ENCODE measurements at regions not wholly inside any gene's neighbourhood (a gene's known extent, or its start where the extent isn't known, plus 50 kb on each side); places are given as distances from the start of the nearest gene placed in this dataset.
A peak's percentile ranks its signal among the peaks of the same experiment; 100 is the strongest.

DNA sequence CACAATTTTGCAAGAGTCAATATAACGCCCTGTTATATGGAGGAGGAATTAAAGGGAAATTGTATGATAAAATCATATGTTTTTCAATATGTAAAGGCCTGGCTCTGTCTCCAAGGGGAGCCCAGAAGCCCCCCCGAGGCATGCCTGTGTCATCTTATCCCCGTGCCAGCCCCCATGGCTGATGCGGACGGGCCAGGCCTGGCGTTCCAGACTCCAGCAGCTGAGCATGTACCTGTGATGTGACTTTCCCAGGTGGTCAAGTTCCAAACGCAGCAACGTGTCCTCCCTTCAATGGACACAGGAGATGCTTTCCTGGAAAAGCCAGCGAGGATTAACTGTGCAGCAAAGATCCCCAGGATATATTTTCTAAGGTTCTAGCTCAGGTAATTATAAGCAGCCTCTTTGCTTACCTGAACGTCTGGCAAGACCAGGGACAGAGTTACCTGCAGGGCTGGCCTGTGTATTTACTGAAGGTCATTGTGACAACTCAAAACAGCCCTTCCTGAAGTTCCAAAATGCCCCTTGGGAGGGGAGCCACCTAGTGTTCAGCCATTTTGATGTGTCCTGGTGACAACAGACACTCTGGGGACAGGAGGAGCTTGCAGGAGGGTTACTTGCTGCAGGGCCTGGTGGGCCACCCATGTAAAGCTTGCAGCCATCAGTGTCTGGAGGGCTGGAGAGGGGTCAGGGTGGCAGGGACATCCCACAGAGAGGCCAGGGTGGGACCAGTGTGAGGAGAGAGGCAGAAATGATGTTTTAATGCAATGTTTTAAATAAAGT, 53.3 kb upstream of the RNU6ATAC start (continued):
- TF ChIP-seq JUND (IDR thresholded peaks at IDR 0.05; ENCODE audit: borderline replicate concordance, low read depth, low read length) (no peak), JUND (tag; IDR thresholded peaks at IDR 0.05; ENCODE audit: borderline replicate concordance, low read depth, low read length) (no peak), ESRRA (IDR thresholded peaks at IDR 0.05; ENCODE audit: borderline replicate concordance, low read depth) (peak; percentile 73), IRF9 (tag; IDR thresholded peaks at IDR 0.05) (no peak), ATF3 (IDR thresholded peaks at IDR 0.05) (no peak), ATF3 (CRISPR knock-in tag; conservative IDR thresholded peaks at IDR 0.05) (no peak), NFE2L1 (tag; IDR thresholded peaks at IDR 0.05; ENCODE audit: borderline replicate concordance, low read depth) (no peak), ZNF583 (CRISPR knock-in tag; IDR thresholded peaks at IDR 0.05) (no peak), U2AF1 (optimal IDR thresholded peaks at IDR 0.05; ENCODE audit: low read depth, low read length) (no peak), E2F3 (CRISPR knock-in tag; IDR thresholded peaks at IDR 0.05) (no peak), ZNF695 (CRISPR knock-in tag; IDR thresholded peaks at IDR 0.05) (no peak), YY1 (IDR thresholded peaks at IDR 0.05; ENCODE audit: borderline replicate concordance in 1 of 3, control insufficient read depth in 1 of 3, extremely low read depth in 1 of 3, insufficient read depth in 3 of 3, insufficient read length in 1 of 3, insufficient replicate concordance in 2 of 3, low read depth in 1 of 3, low read length in 2 of 3) (peak in 1 of 3 experiments; percentile 60), SMARCB1 (IDR thresholded peaks at IDR 0.05; ENCODE audit: insufficient read length, low read depth) (no peak), POLR2AphosphoS5 (IDR thresholded peaks at IDR 0.05; ENCODE audit: control insufficient read depth, insufficient read depth, low read depth, low read length) (no peak), CBX8 (IDR thresholded peaks at IDR 0.05; ENCODE audit: borderline replicate concordance, extremely low read depth, low read depth, low read length, poor library complexity, severe bottlenecking) (no peak), HMGN3 (IDR thresholded peaks at IDR 0.05; ENCODE audit: borderline replicate concordance, extremely low read depth, insufficient read length, low read depth, low read length) (no peak), KDM2B (CRISPR knock-in tag; IDR thresholded peaks at IDR 0.05) (no peak)
- TF ChIP-seq, protein P1, sequence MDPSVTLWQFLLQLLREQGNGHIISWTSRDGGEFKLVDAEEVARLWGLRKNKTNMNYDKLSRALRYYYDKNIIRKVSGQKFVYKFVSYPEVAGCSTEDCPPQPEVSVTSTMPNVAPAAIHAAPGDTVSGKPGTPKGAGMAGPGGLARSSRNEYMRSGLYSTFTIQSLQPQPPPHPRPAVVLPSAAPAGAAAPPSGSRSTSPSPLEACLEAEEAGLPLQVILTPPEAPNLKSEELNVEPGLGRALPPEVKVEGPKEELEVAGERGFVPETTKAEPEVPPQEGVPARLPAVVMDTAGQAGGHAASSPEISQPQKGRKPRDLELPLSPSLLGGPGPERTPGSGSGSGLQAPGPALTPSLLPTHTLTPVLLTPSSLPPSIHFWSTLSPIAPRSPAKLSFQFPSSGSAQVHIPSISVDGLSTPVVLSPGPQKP (CRISPR knock-in tag; IDR thresholded peaks at IDR 0.05), result no peak
- TF ChIP-seq, protein P2, sequence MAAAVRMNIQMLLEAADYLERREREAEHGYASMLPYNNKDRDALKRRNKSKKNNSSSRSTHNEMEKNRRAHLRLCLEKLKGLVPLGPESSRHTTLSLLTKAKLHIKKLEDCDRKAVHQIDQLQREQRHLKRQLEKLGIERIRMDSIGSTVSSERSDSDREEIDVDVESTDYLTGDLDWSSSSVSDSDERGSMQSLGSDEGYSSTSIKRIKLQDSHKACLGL (CRISPR knock-in tag; IDR thresholded peaks at IDR 0.05; ENCODE audit: borderline replicate concordance, poor library complexity, severe bottlenecking), result no peak
- TF ChIP-seq, protein P3, sequence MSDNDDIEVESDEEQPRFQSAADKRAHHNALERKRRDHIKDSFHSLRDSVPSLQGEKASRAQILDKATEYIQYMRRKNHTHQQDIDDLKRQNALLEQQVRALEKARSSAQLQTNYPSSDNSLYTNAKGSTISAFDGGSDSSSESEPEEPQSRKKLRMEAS (CRISPR knock-in tag; IDR thresholded peaks at IDR 0.05), result no peak
